Liver (tissue), 8 donors: ENCODE measurements at regions not wholly inside any gene's neighbourhood (a gene's known extent, or its start where the extent isn't known, plus 50 kb on each side); places are given as distances from the start of the nearest gene placed in this dataset.

ENCODE experiments used
- DNase-seq: peaks from one replicate; pipeline ENCODE4 v3.0.0-alpha.2; 2017; ENCODE audit warnings: low spot score
- H3K27ac ChIP-seq, 2 donors: one replicate each; pipeline ENCODE4 v1.7.0; 2013; ENCODE audit warnings: inconsistent platforms in 2 of 2, low read length in 2 of 2, control low read depth in 1 of 2, low read depth in 1 of 2, mild to moderate bottlenecking in 1 of 2
- H3K27me3 ChIP-seq, 4 donors: one replicate each; pipeline versions ENCODE4 v1.6.1 to v1.7.0; 2013; ENCODE audit warnings: low read length in 3 of 4, inconsistent platforms in 1 of 4, mild to moderate bottlenecking in 1 of 4, moderate library complexity in 1 of 4; ENCODE audit not compliant: control insufficient read depth in 4 of 4, insufficient read depth in 4 of 4
- H3K36me3 ChIP-seq, 4 donors: one replicate each; pipeline versions ENCODE4 v1.6.1 to v1.7.0; 2013; ENCODE audit warnings: low read length in 3 of 4, mild to moderate bottlenecking in 3 of 4, low read depth in 1 of 4, moderate library complexity in 1 of 4; ENCODE audit not compliant: control insufficient read depth in 4 of 4, insufficient read depth in 3 of 4
- H3K4me1 ChIP-seq, 4 donors: one replicate each; pipeline versions ENCODE4 v1.6.1 to v1.7.0; 2013; ENCODE audit warnings: low read length in 3 of 4, mild to moderate bottlenecking in 3 of 4, moderate library complexity in 1 of 4; ENCODE audit not compliant: control insufficient read depth in 4 of 4, insufficient read depth in 4 of 4
- H3K4me3 ChIP-seq, 3 donors: one replicate each; pipeline versions ENCODE4 v1.6.1 to v1.7.0; 2013; ENCODE audit warnings: low read length in 3 of 3, control low read depth in 1 of 3, low read depth in 1 of 3, mild to moderate bottlenecking in 1 of 3
- H3K9ac ChIP-seq, 2 donors: one replicate each; pipeline ENCODE4 v1.7.0; 2013; ENCODE audit warnings: low read length in 2 of 2, mild to moderate bottlenecking in 2 of 2, moderate library complexity in 2 of 2, control low read depth in 1 of 2, low read depth in 1 of 2
- H3K9me3 ChIP-seq, 4 donors: one replicate each; pipeline versions ENCODE4 v1.6.1 to v1.7.0; 2013; ENCODE audit warnings: low read length in 3 of 4; ENCODE audit not compliant: control insufficient read depth in 4 of 4
- EGR1 ChIP-seq, 2 donors: IDR thresholded peaks; 2 replicates each; pipeline ENCODE4 v1.6.1; 2016 to 2018; ENCODE audit warnings: antibody characterized with exemption in 2 of 2, low read depth in 2 of 2
- FOXA1 ChIP-seq: IDR thresholded peaks from 2 replicates; pipeline ENCODE4 v1.6.1; 2016; ENCODE audit warnings: antibody characterized with exemption
- FOXA2 ChIP-seq: IDR thresholded peaks from 2 replicates; pipeline ENCODE4 v1.6.1; 2016; ENCODE audit warnings: antibody characterized with exemption
- GABPA ChIP-seq, 2 donors: IDR thresholded peaks in 1 of 2; conservative IDR thresholded peaks in 1 of 2; 2 replicates each; pipeline ENCODE4 v1.6.1; 2016; ENCODE audit warnings: antibody characterized with exemption in 2 of 2, mild to moderate bottlenecking in 1 of 2, moderate library complexity in 1 of 2
- HNF4A ChIP-seq, 2 donors: conservative IDR thresholded peaks; 2 replicates each; pipeline ENCODE4 v1.6.1; 2016; ENCODE audit warnings: antibody characterized with exemption in 2 of 2, mild to moderate bottlenecking in 2 of 2
- JUND ChIP-seq, 2 donors: IDR thresholded peaks; 2 replicates each; pipeline ENCODE4 v1.6.1; 2016; ENCODE audit warnings: antibody characterized with exemption in 2 of 2
- NR2F2 ChIP-seq: IDR thresholded peaks from 2 replicates; pipeline ENCODE4 v1.6.1; 2016; ENCODE audit warnings: antibody characterized with exemption
- RAD21 ChIP-seq, 2 donors: IDR thresholded peaks; 2 replicates each; pipeline ENCODE4 v1.6.1; 2016; ENCODE audit warnings: antibody characterized with exemption in 2 of 2, mild to moderate bottlenecking in 2 of 2
- RXRA ChIP-seq, 2 donors: IDR thresholded peaks; 2 replicates each; pipeline ENCODE4 v1.6.1; 2017 to 2018; ENCODE audit warnings: antibody characterized with exemption in 2 of 2, mild to moderate bottlenecking in 1 of 2
- SP1 ChIP-seq: IDR thresholded peaks from 2 replicates; pipeline ENCODE4 v1.6.1; 2018; ENCODE audit warnings: antibody characterized with exemption, mild to moderate bottlenecking
- TAF1 ChIP-seq: conservative IDR thresholded peaks from 2 replicates; pipeline ENCODE4 v1.6.1; 2016; ENCODE audit warnings: antibody characterized with exemption, mild to moderate bottlenecking
- YY1 ChIP-seq: IDR thresholded peaks from 2 replicates; pipeline ENCODE4 v1.6.1; 2016; ENCODE audit warnings: antibody characterized with exemption, mild to moderate bottlenecking
- WGBS: extraction: QIAGEN DNeasy Blood & Tissue Kit; methylation state at CpG from one replicate; pipeline ENCODE4 v1.1.7; 2013; 5-methylcytosine and 5-hydroxymethylcytosine counted together
- TF ChIP-seq, protein P1 (sequence below): IDR thresholded peaks from 2 replicates; pipeline ENCODE4 v1.6.1; 2016; ENCODE audit warnings: antibody characterized with exemption, mild to moderate bottlenecking
- TF ChIP-seq, protein P2 (sequence below): IDR thresholded peaks from 2 replicates; pipeline ENCODE4 v1.6.1; 2016; ENCODE audit warnings: antibody characterized with exemption
- TF ChIP-seq, protein P3 (sequence below): fragments of 150-350 bp; IDR thresholded peaks from 2 replicates; pipeline ENCODE4 v1.5.1; 2017; ENCODE audit warnings: improper control_type of control experiment, low read depth, low read length; ENCODE audit not compliant: missing input control
- TF ChIP-seq, protein P4 (sequence below): IDR thresholded peaks from 2 replicates; pipeline ENCODE4 v1.6.1; 2016; ENCODE audit warnings: antibody characterized with exemption
- donor health status: healthy.
- donor health status: healthy.
- donor health status: healthy.
- donor health status: healthy.
- donor health status: healthy.

DNA sequence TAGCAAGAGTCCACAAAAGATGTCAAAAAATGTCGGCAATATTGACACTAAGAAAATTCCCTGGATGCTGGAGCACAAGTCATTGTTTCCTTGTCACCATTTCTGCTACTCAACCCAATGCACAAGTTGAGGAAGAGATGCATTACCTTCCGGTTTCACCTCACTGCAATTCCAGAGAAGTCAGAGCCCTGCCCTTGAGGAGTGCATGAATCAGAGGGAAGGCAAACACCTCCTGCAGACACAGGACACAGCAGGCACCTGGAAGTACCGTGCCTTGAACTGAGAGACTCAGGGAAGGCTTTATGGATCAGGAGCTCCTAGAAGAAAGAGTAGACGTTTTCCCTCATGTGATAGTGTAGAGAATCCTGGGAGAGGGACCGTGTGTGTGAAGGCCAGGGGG lies 62.7 kb upstream of the ARL4C start:
- no peak for DNase-seq
- H3K4me1 ChIP-seq = no peaks in the 10 kb centered on the region
- H3K27me3 ChIP-seq = no peaks in the 10 kb centered on the region
- TF ChIP-seq FOXA2 = no peak
- no peak for TF ChIP-seq JUND (IDR thresholded peaks at IDR 0.05)
- TF ChIP-seq YY1 = no peak
- TF ChIP-seq NR2F2 = no peak
- no peak for TF ChIP-seq TAF1
- no peaks in the 10 kb centered on the region for H3K9me3 ChIP-seq
- 87% methylated on average over 5 of the region's 5 CpGs for WGBS
- no peaks in the 10 kb centered on the region for H3K36me3 ChIP-seq
- H3K9ac ChIP-seq = no peak overlapping the region
- no peak overlapping the region for H3K4me3 ChIP-seq
- no peak overlapping the region for H3K27ac ChIP-seq

DNA sequence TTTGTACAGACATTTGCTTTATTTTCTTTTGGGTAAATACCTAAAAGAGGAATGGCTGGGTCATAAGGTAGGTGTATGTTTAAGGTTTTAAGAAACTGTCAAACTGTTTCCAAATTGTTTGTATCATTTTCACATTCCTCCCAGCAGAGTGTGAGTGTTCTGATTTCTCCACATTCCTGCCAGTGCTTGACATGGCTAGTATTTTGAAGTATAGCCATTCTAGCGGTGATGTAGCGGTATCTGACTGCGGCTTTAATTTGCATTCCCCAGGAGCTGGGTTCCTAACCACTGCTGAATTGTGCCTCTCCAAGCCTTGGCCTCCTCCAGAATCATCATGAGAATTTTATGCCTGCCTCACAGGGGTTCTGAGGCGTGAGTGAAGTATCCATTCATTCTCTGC lies 61.8 kb upstream of the ARL4C start:
- TF ChIP-seq RAD21 (IDR thresholded peaks at IDR 0.05) (no peak), HNF4A (conservative IDR thresholded peaks at IDR 0.05) (no peak)
- TF ChIP-seq, protein P1, sequence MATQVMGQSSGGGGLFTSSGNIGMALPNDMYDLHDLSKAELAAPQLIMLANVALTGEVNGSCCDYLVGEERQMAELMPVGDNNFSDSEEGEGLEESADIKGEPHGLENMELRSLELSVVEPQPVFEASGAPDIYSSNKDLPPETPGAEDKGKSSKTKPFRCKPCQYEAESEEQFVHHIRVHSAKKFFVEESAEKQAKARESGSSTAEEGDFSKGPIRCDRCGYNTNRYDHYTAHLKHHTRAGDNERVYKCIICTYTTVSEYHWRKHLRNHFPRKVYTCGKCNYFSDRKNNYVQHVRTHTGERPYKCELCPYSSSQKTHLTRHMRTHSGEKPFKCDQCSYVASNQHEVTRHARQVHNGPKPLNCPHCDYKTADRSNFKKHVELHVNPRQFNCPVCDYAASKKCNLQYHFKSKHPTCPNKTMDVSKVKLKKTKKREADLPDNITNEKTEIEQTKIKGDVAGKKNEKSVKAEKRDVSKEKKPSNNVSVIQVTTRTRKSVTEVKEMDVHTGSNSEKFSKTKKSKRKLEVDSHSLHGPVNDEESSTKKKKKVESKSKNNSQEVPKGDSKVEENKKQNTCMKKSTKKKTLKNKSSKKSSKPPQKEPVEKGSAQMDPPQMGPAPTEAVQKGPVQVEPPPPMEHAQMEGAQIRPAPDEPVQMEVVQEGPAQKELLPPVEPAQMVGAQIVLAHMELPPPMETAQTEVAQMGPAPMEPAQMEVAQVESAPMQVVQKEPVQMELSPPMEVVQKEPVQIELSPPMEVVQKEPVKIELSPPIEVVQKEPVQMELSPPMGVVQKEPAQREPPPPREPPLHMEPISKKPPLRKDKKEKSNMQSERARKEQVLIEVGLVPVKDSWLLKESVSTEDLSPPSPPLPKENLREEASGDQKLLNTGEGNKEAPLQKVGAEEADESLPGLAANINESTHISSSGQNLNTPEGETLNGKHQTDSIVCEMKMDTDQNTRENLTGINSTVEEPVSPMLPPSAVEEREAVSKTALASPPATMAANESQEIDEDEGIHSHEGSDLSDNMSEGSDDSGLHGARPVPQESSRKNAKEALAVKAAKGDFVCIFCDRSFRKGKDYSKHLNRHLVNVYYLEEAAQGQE = no peak
- H3K4me3 ChIP-seq = no peak overlapping the region
- no peaks in the 10 kb centered on the region for H3K27me3 ChIP-seq
- H3K4me1 ChIP-seq = no peaks in the 10 kb centered on the region
- no peaks in the 10 kb centered on the region for H3K36me3 ChIP-seq
- H3K27ac ChIP-seq = no peak overlapping the region
- WGBS = 96% methylated on average over 4 of the region's 4 CpGs
- no peak overlapping the region for H3K9ac ChIP-seq
- no peak for DNase-seq
- H3K9me3 ChIP-seq = no peaks in the 10 kb centered on the region

DNA sequence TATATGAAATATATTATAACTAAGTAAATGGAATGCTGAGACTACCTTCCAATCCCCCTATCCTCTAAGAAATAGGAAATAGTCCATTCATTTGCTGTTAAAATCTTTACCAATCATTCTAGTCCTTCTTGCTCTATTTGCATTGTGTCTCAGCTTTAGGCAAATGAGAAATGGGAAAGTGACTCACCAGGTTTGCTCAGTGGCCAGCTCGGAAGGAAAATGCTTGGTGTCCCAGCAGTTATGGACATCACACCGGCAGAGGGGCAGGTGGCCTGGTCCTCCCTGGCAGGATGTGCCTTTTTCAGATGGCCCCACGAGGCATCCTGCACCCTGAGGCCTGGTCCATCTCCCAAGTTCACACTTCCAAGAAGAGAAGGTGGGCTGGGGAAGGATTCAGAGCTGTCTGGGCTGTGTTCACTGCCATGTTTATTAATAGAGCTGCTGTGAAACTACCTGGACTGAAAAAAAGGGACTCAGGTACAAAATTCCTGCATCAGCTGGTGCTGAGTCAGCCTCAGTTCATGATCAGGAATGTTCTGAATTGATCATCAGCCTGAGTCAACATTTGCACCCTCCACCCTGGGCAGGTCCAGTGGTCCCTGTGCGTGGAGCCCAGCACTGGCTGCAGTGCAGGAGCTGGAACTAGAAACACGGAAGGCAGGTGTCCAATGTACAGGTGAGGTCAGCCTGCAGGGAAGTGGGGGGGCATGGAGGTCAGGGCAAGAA lies 60.1 kb upstream of the ARL4C start:
- no peaks in the 10 kb centered on the region for H3K9me3 ChIP-seq
- WGBS = 90% methylated on average over 5 of the region's 5 CpGs
- no peak overlapping the region for H3K9ac ChIP-seq
- H3K4me1 ChIP-seq = no peaks in the 10 kb centered on the region
- H3K4me3 ChIP-seq = no peak overlapping the region
- no peaks in the 10 kb centered on the region for H3K27me3 ChIP-seq
- no peak overlapping the region for H3K27ac ChIP-seq
- DNase-seq = no peak
- H3K36me3 ChIP-seq = no peaks in the 10 kb centered on the region
- TF ChIP-seq RAD21 (IDR thresholded peaks at IDR 0.05) (no peak), YY1 (no peak), NR2F2 (no peak), EGR1 (IDR thresholded peaks at IDR 0.05; ENCODE audit: low read depth in 2 of 2) (no peak), FOXA1 (no peak), GABPA (IDR thresholded peaks at IDR 0.05 in 1 of 2, conservative IDR thresholded peaks at IDR 0.05 in 1 of 2) (no peak), HNF4A (conservative IDR thresholded peaks at IDR 0.05) (no peak), JUND (IDR thresholded peaks at IDR 0.05) (no peak), SP1 (no peak), RXRA (IDR thresholded peaks at IDR 0.05) (no peak)
- TF ChIP-seq, protein P2, sequence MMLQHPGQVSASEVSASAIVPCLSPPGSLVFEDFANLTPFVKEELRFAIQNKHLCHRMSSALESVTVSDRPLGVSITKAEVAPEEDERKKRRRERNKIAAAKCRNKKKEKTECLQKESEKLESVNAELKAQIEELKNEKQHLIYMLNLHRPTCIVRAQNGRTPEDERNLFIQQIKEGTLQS = no peak
- TF ChIP-seq, protein P1 = no peak
- TF ChIP-seq, protein P3, sequence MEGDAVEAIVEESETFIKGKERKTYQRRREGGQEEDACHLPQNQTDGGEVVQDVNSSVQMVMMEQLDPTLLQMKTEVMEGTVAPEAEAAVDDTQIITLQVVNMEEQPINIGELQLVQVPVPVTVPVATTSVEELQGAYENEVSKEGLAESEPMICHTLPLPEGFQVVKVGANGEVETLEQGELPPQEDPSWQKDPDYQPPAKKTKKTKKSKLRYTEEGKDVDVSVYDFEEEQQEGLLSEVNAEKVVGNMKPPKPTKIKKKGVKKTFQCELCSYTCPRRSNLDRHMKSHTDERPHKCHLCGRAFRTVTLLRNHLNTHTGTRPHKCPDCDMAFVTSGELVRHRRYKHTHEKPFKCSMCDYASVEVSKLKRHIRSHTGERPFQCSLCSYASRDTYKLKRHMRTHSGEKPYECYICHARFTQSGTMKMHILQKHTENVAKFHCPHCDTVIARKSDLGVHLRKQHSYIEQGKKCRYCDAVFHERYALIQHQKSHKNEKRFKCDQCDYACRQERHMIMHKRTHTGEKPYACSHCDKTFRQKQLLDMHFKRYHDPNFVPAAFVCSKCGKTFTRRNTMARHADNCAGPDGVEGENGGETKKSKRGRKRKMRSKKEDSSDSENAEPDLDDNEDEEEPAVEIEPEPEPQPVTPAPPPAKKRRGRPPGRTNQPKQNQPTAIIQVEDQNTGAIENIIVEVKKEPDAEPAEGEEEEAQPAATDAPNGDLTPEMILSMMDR = no peak
- TF ChIP-seq, protein P4, sequence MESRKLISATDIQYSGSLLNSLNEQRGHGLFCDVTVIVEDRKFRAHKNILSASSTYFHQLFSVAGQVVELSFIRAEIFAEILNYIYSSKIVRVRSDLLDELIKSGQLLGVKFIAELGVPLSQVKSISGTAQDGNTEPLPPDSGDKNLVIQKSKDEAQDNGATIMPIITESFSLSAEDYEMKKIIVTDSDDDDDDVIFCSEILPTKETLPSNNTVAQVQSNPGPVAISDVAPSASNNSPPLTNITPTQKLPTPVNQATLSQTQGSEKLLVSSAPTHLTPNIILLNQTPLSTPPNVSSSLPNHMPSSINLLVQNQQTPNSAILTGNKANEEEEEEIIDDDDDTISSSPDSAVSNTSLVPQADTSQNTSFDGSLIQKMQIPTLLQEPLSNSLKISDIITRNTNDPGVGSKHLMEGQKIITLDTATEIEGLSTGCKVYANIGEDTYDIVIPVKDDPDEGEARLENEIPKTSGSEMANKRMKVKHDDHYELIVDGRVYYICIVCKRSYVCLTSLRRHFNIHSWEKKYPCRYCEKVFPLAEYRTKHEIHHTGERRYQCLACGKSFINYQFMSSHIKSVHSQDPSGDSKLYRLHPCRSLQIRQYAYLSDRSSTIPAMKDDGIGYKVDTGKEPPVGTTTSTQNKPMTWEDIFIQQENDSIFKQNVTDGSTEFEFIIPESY = no peak
